GM04504 (cell line): ENCODE measurements at regions not wholly inside any gene's neighbourhood (a gene's known extent, or its start where the extent isn't known, plus 50 kb on each side); places are given as distances from the start of the nearest gene placed in this dataset.

Experiments used
- DNase-seq: peaks from one replicate; pipeline ENCODE4 v3.0.0-alpha.2; 2012; ENCODE audit warnings: low read depth

- no peak for DNase-seq
Measured at GRCh38 chr17:73932216-73932749, 271.2 kb upstream of the RPL38 start.

- no peak for DNase-seq
Measured at GRCh38 chr17:73933164-73933766, 270.2 kb upstream of the RPL38 start.

- no peak for DNase-seq
Measured at GRCh38 chr17:73933871-73934270, 269.6 kb upstream of the RPL38 start.

- no peak for DNase-seq
Measured at GRCh38 chr17:73934696-73935095, 268.8 kb upstream of the RPL38 start.

- DNase-seq, result no peak
Measured at GRCh38 chr17:73936908-73937627, 266.4 kb upstream of the RPL38 start.

- no peak for DNase-seq
Measured at GRCh38 chr17:73938706-73939105, 264.8 kb upstream of the RPL38 start.

GRCh38 chr17:73939806-73940205, 263.7 kb upstream of the RPL38 start:
- no peak for DNase-seq

GRCh38 chr17:73940511-73940910, 263.0 kb upstream of the RPL38 start:
- no peak for DNase-seq

- DNase-seq, result no peak
Measured at GRCh38 chr17:73941919-73942530, 261.5 kb upstream of the RPL38 start.

GRCh38 chr17:73942703-73943415, 260.6 kb upstream of the RPL38 start:
- DNase-seq, result no peak

GRCh38 chr17:73943416-73944110, 259.9 kb upstream of the RPL38 start:
- DNase-seq, result no peak

GRCh38 chr17:73944366-73944765, 259.1 kb upstream of the RPL38 start:
- DNase-seq, result no peak

- DNase-seq, result no peak
Measured at GRCh38 chr17:73947281-73947965, 256.1 kb upstream of the RPL38 start.

- DNase-seq, result no peak
Measured at GRCh38 chr17:73947966-73948355, 255.5 kb upstream of the RPL38 start.

GRCh38 chr17:73949903-73950592, 253.4 kb upstream of the RPL38 start:
- no peak for DNase-seq

GRCh38 chr17:73950593-73950914, 252.9 kb upstream of the RPL38 start:
- DNase-seq, result no peak

- DNase-seq, result no peak
Measured at GRCh38 chr17:73952082-73952479, 251.4 kb upstream of the RPL38 start.

GRCh38 chr17:73952480-73953205, 250.8 kb upstream of the RPL38 start:
- DNase-seq, result no peak

GRCh38 chr17:73953206-73954033, 250.1 kb upstream of the RPL38 start:
- no peak for DNase-seq
